ENCODE measurements at regions not wholly inside any gene's neighbourhood (a gene's known extent, or its start where the extent isn't known, plus 50 kb on each side); places are given as distances from the start of the nearest gene placed in this dataset.

- no peak for TF ChIP-seq CTCF (IDR thresholded peaks at IDR 0.05)
- no peak for TF ChIP-seq EP300 (IDR thresholded peaks at IDR 0.05)
- no peak for TF ChIP-seq POLR2A (IDR thresholded peaks at IDR 0.05)
Measured at GRCh38 chr6:169904051-169904922, 152.9 kb downstream of the ERMARD start.

All from upper lobe of left lung (tissue), 4 donors.